Rectal smooth muscle tissue (tissue), 1 donor: ENCODE measurements at regions not wholly inside any gene's neighbourhood (a gene's known extent, or its start where the extent isn't known, plus 50 kb on each side); places are given as distances from the start of the nearest gene placed in this dataset.

Source experiments
- H3K27ac ChIP-seq: one replicate; pipeline ENCODE4 v1.7.0; 2013; ENCODE audit warnings: low read depth, low read length, inconsistent platforms
- H3K27me3 ChIP-seq: one replicate; pipeline ENCODE4 v1.7.0; 2013; ENCODE audit warnings: low read length; ENCODE audit not compliant: control insufficient read depth, insufficient read depth
- H3K36me3 ChIP-seq: one replicate; pipeline ENCODE4 v1.7.0; 2013; ENCODE audit warnings: low read length; ENCODE audit not compliant: control insufficient read depth, insufficient read depth
- H3K4me1 ChIP-seq: one replicate; pipeline ENCODE4 v1.7.0; 2013; ENCODE audit warnings: low read length; ENCODE audit not compliant: control insufficient read depth, insufficient read depth
- H3K4me3 ChIP-seq: one replicate; pipeline ENCODE4 v1.7.0; 2013; ENCODE audit warnings: low read length
- H3K9ac ChIP-seq: one replicate; pipeline ENCODE4 v1.7.0; 2013; ENCODE audit warnings: low read length

- H3K4me1 ChIP-seq: peaks cover 6% of the 10 kb centered on the region
- H3K27me3 ChIP-seq: no peaks in the 10 kb centered on the region
- H3K36me3 ChIP-seq: no peaks in the 10 kb centered on the region
- no peak overlapping the region for H3K9ac ChIP-seq
- no peak overlapping the region for H3K27ac ChIP-seq
- no peak overlapping the region for H3K4me3 ChIP-seq
Measured at GRCh38 chr4:120520761-120521160, 401.8 kb downstream of the PRDM5 start.

- Histone ChIP-seq H3K4me3 (no peak overlapping the region), H3K4me1 (peaks cover 6% of the 10 kb centered on the region), H3K27me3 (no peaks in the 10 kb centered on the region)
Measured at GRCh38 chr4:120517966-120518365, 404.6 kb downstream of the PRDM5 start.

GRCh38 chr4:120509719-120510118, 412.8 kb downstream of the PRDM5 start:
- H3K4me3 ChIP-seq: no peak overlapping the region
- H3K27ac ChIP-seq: no peak overlapping the region
- no peak overlapping the region for H3K9ac ChIP-seq
- no peaks in the 10 kb centered on the region for H3K4me1 ChIP-seq
- no peaks in the 10 kb centered on the region for H3K36me3 ChIP-seq
- no peaks in the 10 kb centered on the region for H3K27me3 ChIP-seq

More at GRCh38 chr4:120517966-120518365, 404.6 kb downstream of the PRDM5 start:
- no peak overlapping the region for H3K9ac ChIP-seq
- H3K27ac ChIP-seq: peak overlapping the region; percentile 67
- no peaks in the 10 kb centered on the region for H3K36me3 ChIP-seq

- Histone ChIP-seq H3K4me1 (no peaks in the 10 kb centered on the region), H3K9ac (no peak overlapping the region), H3K4me3 (no peak overlapping the region), H3K36me3 (no peaks in the 10 kb centered on the region), H3K27ac (no peak overlapping the region), H3K27me3 (no peaks in the 10 kb centered on the region)
Measured at GRCh38 chr4:120509222-120509621, 413.3 kb downstream of the PRDM5 start.

- Histone ChIP-seq H3K27ac (no peak overlapping the region), H3K4me3 (no peak overlapping the region), H3K4me1 (no peaks in the 10 kb centered on the region), H3K9ac (no peak overlapping the region), H3K36me3 (no peaks in the 10 kb centered on the region), H3K27me3 (no peaks in the 10 kb centered on the region)
Measured at GRCh38 chr4:120508036-120508435, 414.5 kb downstream of the PRDM5 start.

GRCh38 chr4:120506536-120506935, 416.0 kb downstream of the PRDM5 start:
- no peak overlapping the region for H3K27ac ChIP-seq

GRCh38 chr4:120498678-120499077, 423.8 kb downstream of the PRDM5 start:
- H3K4me3 ChIP-seq: no peak overlapping the region
- H3K9ac ChIP-seq: no peak overlapping the region
- no peaks in the 10 kb centered on the region for H3K36me3 ChIP-seq
- H3K27ac ChIP-seq: no peak overlapping the region
- no peaks in the 10 kb centered on the region for H3K4me1 ChIP-seq
- H3K27me3 ChIP-seq: no peaks in the 10 kb centered on the region

More at GRCh38 chr4:120506536-120506935, 416.0 kb downstream of the PRDM5 start:
- Histone ChIP-seq H3K27me3 (no peaks in the 10 kb centered on the region), H3K9ac (no peak overlapping the region), H3K4me3 (no peak overlapping the region), H3K4me1 (no peaks in the 10 kb centered on the region), H3K36me3 (no peaks in the 10 kb centered on the region)

- no peaks in the 10 kb centered on the region for H3K27me3 ChIP-seq
- H3K4me3 ChIP-seq: no peak overlapping the region
- H3K27ac ChIP-seq: no peak overlapping the region
- H3K4me1 ChIP-seq: no peaks in the 10 kb centered on the region
- H3K36me3 ChIP-seq: no peaks in the 10 kb centered on the region
- no peak overlapping the region for H3K9ac ChIP-seq
Measured at GRCh38 chr4:120491481-120491880, 424.8 kb upstream of the MAD2L1 start.

GRCh38 chr4:120481756-120482155, 415.1 kb upstream of the MAD2L1 start:
- H3K27ac ChIP-seq: no peak overlapping the region
- no peak overlapping the region for H3K9ac ChIP-seq
- no peaks in the 10 kb centered on the region for H3K27me3 ChIP-seq
- H3K36me3 ChIP-seq: no peaks in the 10 kb centered on the region
- H3K4me3 ChIP-seq: no peak overlapping the region
- H3K4me1 ChIP-seq: no peaks in the 10 kb centered on the region

GRCh38 chr4:120472447-120473131, 405.9 kb upstream of the MAD2L1 start:
- Histone ChIP-seq H3K4me3 (no peak overlapping the region), H3K36me3 (no peaks in the 10 kb centered on the region), H3K4me1 (no peaks in the 10 kb centered on the region), H3K27ac (no peak overlapping the region), H3K9ac (no peak overlapping the region), H3K27me3 (no peaks in the 10 kb centered on the region)

- H3K36me3 ChIP-seq: no peaks in the 10 kb centered on the region
- no peaks in the 10 kb centered on the region for H3K4me1 ChIP-seq
- no peak overlapping the region for H3K4me3 ChIP-seq
- no peaks in the 10 kb centered on the region for H3K27me3 ChIP-seq
- no peak overlapping the region for H3K9ac ChIP-seq
- no peak overlapping the region for H3K27ac ChIP-seq
Measured at GRCh38 chr4:120466429-120466828, 399.8 kb upstream of the MAD2L1 start.

GRCh38 chr4:120454788-120455187, 388.1 kb upstream of the MAD2L1 start:
- no peaks in the 10 kb centered on the region for H3K27me3 ChIP-seq
- H3K27ac ChIP-seq: no peak overlapping the region
- H3K36me3 ChIP-seq: no peaks in the 10 kb centered on the region
- H3K4me1 ChIP-seq: no peaks in the 10 kb centered on the region
- no peak overlapping the region for H3K9ac ChIP-seq
- H3K4me3 ChIP-seq: no peak overlapping the region

GRCh38 chr4:120452536-120452935, 385.9 kb upstream of the MAD2L1 start:
- no peak overlapping the region for H3K4me3 ChIP-seq
- no peaks in the 10 kb centered on the region for H3K4me1 ChIP-seq
- no peaks in the 10 kb centered on the region for H3K27me3 ChIP-seq
- no peaks in the 10 kb centered on the region for H3K36me3 ChIP-seq
- H3K27ac ChIP-seq: no peak overlapping the region
- H3K9ac ChIP-seq: no peak overlapping the region
